KMS-11 (cell line): ENCODE measurements at regions not wholly inside any gene's neighbourhood (a gene's known extent, or its start where the extent isn't known, plus 50 kb on each side); places are given as distances from the start of the nearest gene placed in this dataset.

Experiments
- H2AFZ ChIP-seq: fragments of 200-600 bp; sonication (generic); 2 replicates; pipeline ENCODE4 v1.6.1; 2016; ENCODE audit warnings: antibody characterized with exemption, mixed run types, low read depth
- H3K27ac ChIP-seq: fragments of 200-600 bp; sonication (generic); 2 replicates; pipeline ENCODE4 v1.6.1; 2016; ENCODE audit warnings: mild to moderate bottlenecking, mixed run types
- H3K27me3 ChIP-seq: fragments of 200-600 bp; sonication (generic); 2 replicates; pipeline ENCODE4 v1.6.1; 2017; ENCODE audit warnings: mild to moderate bottlenecking, low read depth, mixed run types, moderate library complexity; ENCODE audit not compliant: insufficient read depth
- H3K36me3 ChIP-seq: fragments of 200-600 bp; sonication (generic); 2 replicates; pipeline ENCODE4 v1.6.1; 2017; ENCODE audit warnings: mild to moderate bottlenecking, mixed run types; ENCODE audit not compliant: insufficient read depth
- H3K4me1 ChIP-seq: fragments of 200-600 bp; sonication (generic); 2 replicates; pipeline ENCODE4 v1.6.1; 2016; ENCODE audit warnings: mild to moderate bottlenecking, low read depth, mixed run types; ENCODE audit not compliant: poor library complexity, severe bottlenecking
- H3K4me2 ChIP-seq: fragments of 200-600 bp; sonication (generic); 2 replicates; pipeline ENCODE4 v1.7.0; 2016; ENCODE audit warnings: mild to moderate bottlenecking, mixed run types
- H3K4me3 ChIP-seq: fragments of 200-600 bp; sonication (generic); IDR thresholded peaks from 2 replicates; pipeline ENCODE4 v1.6.1; 2017; ENCODE audit warnings: low read depth, low read length, mixed read lengths; ENCODE audit not compliant: insufficient read depth
- H3K79me2 ChIP-seq: fragments of 200-600 bp; sonication (generic); 2 replicates; pipeline ENCODE4 v1.6.1; 2016; ENCODE audit warnings: low read depth, mixed run types; ENCODE audit not compliant: insufficient read depth
- H3K9ac ChIP-seq: fragments of 200-600 bp; sonication (generic); 2 replicates; pipeline ENCODE4 v1.6.1; 2016; ENCODE audit warnings: mild to moderate bottlenecking, mixed run types
- H4K20me1 ChIP-seq: fragments of 200-600 bp; sonication (generic); 2 replicates; pipeline ENCODE4 v1.6.1; 2016; ENCODE audit warnings: mild to moderate bottlenecking, mixed run types; ENCODE audit not compliant: insufficient read depth
- CTCF ChIP-seq: fragments of 200-600 bp; sonication (generic); conservative IDR thresholded peaks from 2 replicates; pipeline ENCODE4 v1.6.1; 2017; ENCODE audit warnings: low read depth, mild to moderate bottlenecking, antibody characterized with exemption, low read length, moderate library complexity, mixed read lengths

GRCh38 chr2:204340511-204340910 lies 204.8 kb upstream of the PARD3B start:
- no peak overlapping the region for H2AFZ ChIP-seq
- H3K27ac ChIP-seq = no peak overlapping the region
- no peaks in the 10 kb centered on the region for H3K79me2 ChIP-seq
- no peaks in the 10 kb centered on the region for H3K4me1 ChIP-seq
- no peaks in the 10 kb centered on the region for H4K20me1 ChIP-seq
- H3K9ac ChIP-seq = no peak overlapping the region
- TF ChIP-seq CTCF = no peak
- no peaks in the 10 kb centered on the region for H3K27me3 ChIP-seq
- no peaks in the 10 kb centered on the region for H3K36me3 ChIP-seq
- H3K4me2 ChIP-seq = no peak overlapping the region
- H3K4me3 ChIP-seq = no peak overlapping the region

DNA sequence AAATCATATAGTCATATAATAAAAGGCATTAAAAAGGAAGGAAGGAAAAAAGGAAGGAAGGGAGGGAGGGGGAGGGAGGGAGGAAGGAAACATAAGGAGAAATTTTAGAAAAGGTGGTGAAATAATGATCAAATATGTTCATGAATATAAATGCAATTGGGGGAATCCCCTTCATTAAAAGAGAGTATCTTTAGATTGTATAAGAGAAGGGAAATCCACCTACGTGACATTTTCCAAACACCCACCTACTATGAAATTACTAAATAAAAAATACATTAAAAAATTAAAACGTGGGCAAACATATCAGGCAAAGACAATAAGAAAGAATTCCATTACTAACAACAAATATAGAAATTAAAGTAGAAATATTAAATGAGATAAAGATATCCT lies 203.4 kb upstream of the PARD3B start:
- Histone ChIP-seq H3K4me3 (no peak overlapping the region), H3K36me3 (no peaks in the 10 kb centered on the region), H3K9ac (no peak overlapping the region), H3K79me2 (no peaks in the 10 kb centered on the region), H3K4me1 (no peaks in the 10 kb centered on the region), H3K4me2 (no peak overlapping the region), H2AFZ (no peak overlapping the region), H3K27ac (no peak overlapping the region), H4K20me1 (no peaks in the 10 kb centered on the region), H3K27me3 (no peaks in the 10 kb centered on the region)
- TF ChIP-seq CTCF = no peak

GRCh38 chr2:204343685-204344084 lies 201.6 kb upstream of the PARD3B start:
- Histone ChIP-seq H3K4me1 (no peaks in the 10 kb centered on the region), H3K27ac (no peak overlapping the region), H3K36me3 (no peaks in the 10 kb centered on the region), H2AFZ (no peak overlapping the region), H4K20me1 (no peaks in the 10 kb centered on the region), H3K4me3 (no peak overlapping the region), H3K79me2 (no peaks in the 10 kb centered on the region), H3K27me3 (no peaks in the 10 kb centered on the region), H3K4me2 (no peak overlapping the region), H3K9ac (no peak overlapping the region)
- TF ChIP-seq CTCF = no peak

DNA sequence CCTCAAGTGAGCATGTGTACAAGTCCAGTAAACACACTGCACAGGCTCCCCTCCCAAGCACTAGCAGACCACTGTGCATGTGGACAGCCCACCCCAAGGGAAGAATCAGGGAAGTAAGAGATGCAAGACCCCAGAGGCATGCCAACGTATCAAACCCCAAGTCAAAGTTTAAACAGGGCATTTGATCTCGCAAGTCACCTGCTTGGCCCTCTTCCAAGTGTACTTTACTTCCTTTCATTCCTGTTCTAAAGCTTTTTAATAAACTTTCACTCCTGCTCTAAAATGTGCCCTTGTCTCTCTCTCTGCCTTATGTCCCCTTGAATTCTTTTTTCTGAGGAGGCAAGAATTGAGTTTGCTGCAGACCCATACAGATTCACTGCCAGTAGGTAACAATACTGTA lies 201.2 kb upstream of the PARD3B start:
- Histone ChIP-seq H3K27ac (no peak overlapping the region), H2AFZ (no peak overlapping the region), H3K36me3 (no peaks in the 10 kb centered on the region)

More for the DNA sequence above, 201.2 kb upstream of the PARD3B start:
- no peaks in the 10 kb centered on the region for H3K27me3 ChIP-seq
- H3K4me2 ChIP-seq = no peak overlapping the region
- H4K20me1 ChIP-seq = no peaks in the 10 kb centered on the region
- no peaks in the 10 kb centered on the region for H3K79me2 ChIP-seq
- H3K9ac ChIP-seq = no peak overlapping the region
- TF ChIP-seq CTCF = no peak
- H3K4me3 ChIP-seq = no peak overlapping the region
- no peaks in the 10 kb centered on the region for H3K4me1 ChIP-seq
